ENCODE measurements at regions not wholly inside any gene's neighbourhood (a gene's known extent, or its start where the extent isn't known, plus 50 kb on each side); places are given as distances from the start of the nearest gene placed in this dataset.

DNA sequence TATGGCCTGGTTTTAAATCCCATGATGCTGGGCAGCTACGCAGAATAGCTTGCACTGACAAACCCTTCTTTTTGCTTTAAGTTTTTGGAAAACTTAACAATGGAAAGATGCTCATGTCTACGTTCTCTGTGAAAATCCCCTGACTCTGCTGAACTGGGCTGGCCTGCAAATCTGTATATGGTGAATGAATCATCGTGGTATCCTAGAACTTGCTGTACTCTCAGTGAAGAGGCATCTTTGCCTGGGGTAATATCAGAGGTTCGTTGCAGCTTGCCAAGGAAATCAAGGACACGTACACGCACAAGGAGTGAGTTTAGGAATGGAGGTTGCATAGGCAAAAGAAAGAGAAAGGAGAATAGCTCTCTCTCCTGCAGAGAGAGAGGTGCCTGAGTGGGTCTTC is 382.0 kb upstream of the ADARB2 start:
- TF ChIP-seq POLR2A (IDR thresholded peaks at IDR 0.05; ENCODE audit: low read depth, low read length) (no peak), POLR2AphosphoS5 (IDR thresholded peaks at IDR 0.05; ENCODE audit: low read depth, low read length) (no peak), TAF1 (IDR thresholded peaks at IDR 0.05; ENCODE audit: borderline replicate concordance, low read depth, low read length) (no peak)

Data from GM12892 (cell line).